ENCODE measurements at regions not wholly inside any gene's neighbourhood (a gene's known extent, or its start where the extent isn't known, plus 50 kb on each side); places are given as distances from the start of the nearest gene placed in this dataset.

DNA sequence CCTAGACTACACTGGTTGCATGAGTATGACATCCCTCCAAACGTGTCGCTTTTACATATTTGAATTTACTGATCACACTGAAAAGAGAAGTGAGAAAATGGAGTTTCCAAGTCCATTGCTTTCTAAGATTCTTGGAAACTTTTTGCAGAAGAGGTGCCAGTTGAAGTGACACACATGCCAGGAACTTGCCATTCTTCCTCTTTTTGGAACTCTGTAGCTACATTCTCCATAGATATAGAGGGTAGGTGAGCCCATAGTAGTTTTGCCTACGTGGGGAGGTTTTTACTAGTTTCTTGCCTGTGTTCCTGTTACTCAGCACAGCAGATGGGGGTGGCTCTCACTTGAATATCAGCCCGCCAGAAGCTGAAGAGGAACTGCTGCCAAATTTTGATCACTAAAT lies 286.6 kb upstream of the NRP1 start:
- TF ChIP-seq, protein P1, sequence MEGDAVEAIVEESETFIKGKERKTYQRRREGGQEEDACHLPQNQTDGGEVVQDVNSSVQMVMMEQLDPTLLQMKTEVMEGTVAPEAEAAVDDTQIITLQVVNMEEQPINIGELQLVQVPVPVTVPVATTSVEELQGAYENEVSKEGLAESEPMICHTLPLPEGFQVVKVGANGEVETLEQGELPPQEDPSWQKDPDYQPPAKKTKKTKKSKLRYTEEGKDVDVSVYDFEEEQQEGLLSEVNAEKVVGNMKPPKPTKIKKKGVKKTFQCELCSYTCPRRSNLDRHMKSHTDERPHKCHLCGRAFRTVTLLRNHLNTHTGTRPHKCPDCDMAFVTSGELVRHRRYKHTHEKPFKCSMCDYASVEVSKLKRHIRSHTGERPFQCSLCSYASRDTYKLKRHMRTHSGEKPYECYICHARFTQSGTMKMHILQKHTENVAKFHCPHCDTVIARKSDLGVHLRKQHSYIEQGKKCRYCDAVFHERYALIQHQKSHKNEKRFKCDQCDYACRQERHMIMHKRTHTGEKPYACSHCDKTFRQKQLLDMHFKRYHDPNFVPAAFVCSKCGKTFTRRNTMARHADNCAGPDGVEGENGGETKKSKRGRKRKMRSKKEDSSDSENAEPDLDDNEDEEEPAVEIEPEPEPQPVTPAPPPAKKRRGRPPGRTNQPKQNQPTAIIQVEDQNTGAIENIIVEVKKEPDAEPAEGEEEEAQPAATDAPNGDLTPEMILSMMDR (IDR thresholded peaks at IDR 0.05) = no peak
- TF ChIP-seq POLR2A (IDR thresholded peaks at IDR 0.05) = no peak
